ENCODE measurements at regions not wholly inside any gene's neighbourhood (a gene's known extent, or its start where the extent isn't known, plus 50 kb on each side); places are given as distances from the start of the nearest gene placed in this dataset.

GRCh38 chr2:81672516-81672915 lies 1368.0 kb upstream of the LRRTM1 start:
- no TSS peak for BruUV-seq (replicated peaks)
- intact Hi-C loops (cut with micrococcal nuclease; ENCODE audit: unreplicated experiment), result no loop called here
- TF ChIP-seq, protein P1, sequence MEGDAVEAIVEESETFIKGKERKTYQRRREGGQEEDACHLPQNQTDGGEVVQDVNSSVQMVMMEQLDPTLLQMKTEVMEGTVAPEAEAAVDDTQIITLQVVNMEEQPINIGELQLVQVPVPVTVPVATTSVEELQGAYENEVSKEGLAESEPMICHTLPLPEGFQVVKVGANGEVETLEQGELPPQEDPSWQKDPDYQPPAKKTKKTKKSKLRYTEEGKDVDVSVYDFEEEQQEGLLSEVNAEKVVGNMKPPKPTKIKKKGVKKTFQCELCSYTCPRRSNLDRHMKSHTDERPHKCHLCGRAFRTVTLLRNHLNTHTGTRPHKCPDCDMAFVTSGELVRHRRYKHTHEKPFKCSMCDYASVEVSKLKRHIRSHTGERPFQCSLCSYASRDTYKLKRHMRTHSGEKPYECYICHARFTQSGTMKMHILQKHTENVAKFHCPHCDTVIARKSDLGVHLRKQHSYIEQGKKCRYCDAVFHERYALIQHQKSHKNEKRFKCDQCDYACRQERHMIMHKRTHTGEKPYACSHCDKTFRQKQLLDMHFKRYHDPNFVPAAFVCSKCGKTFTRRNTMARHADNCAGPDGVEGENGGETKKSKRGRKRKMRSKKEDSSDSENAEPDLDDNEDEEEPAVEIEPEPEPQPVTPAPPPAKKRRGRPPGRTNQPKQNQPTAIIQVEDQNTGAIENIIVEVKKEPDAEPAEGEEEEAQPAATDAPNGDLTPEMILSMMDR (conservative IDR thresholded peaks at IDR 0.05; ENCODE audit: low read depth, low read length), result no peak
- TF ChIP-seq EZH2 (IDR thresholded peaks at IDR 0.05; ENCODE audit: borderline replicate concordance, low read depth, low read length, poor library complexity, severe bottlenecking), result no peak
- H3K9me3 ChIP-seq (ENCODE audit: low read depth, low read length, poor library complexity, severe bottlenecking), result peaks cover 45% of the 10 kb centered on the region
- H3K4me1 ChIP-seq (ENCODE audit: insufficient read depth, low read length, poor library complexity, severe bottlenecking), result no peaks in the 10 kb centered on the region
- DNase-seq (ENCODE audit: low spot score), result no peak
- no peaks in the 10 kb centered on the region for H3K27me3 ChIP-seq (replicated peaks; ENCODE audit: insufficient read depth, low read depth, low read length, poor library complexity)
- H3K27ac ChIP-seq (ENCODE audit: low read depth, low read length, poor library complexity, severe bottlenecking), result no peak overlapping the region
- H3K36me3 ChIP-seq (ENCODE audit: insufficient read depth, low read length, poor library complexity, severe bottlenecking), result no peaks in the 10 kb centered on the region
- ChIA-PET CTCF (no interaction called here), POLR2A (ENCODE audit: low non-redundant PET) (no interaction called here)
- H3K4me3 ChIP-seq (ENCODE audit: low read depth, low read length, poor library complexity, severe bottlenecking), result no peak overlapping the region

- no peaks in the 10 kb centered on the region for H3K36me3 ChIP-seq (ENCODE audit: insufficient read depth, low read length, poor library complexity, severe bottlenecking)
- H3K9me3 ChIP-seq (ENCODE audit: low read depth, low read length, poor library complexity, severe bottlenecking), result peaks cover 45% of the 10 kb centered on the region
- H3K4me3 ChIP-seq (ENCODE audit: low read depth, low read length, poor library complexity, severe bottlenecking), result no peak overlapping the region
- intact Hi-C loops (cut with micrococcal nuclease; ENCODE audit: unreplicated experiment), result no loop called here
- no TSS peak for BruUV-seq (replicated peaks)
- H3K27me3 ChIP-seq (replicated peaks; ENCODE audit: insufficient read depth, low read depth, low read length, poor library complexity), result no peaks in the 10 kb centered on the region
- TF ChIP-seq, protein P1 (conservative IDR thresholded peaks at IDR 0.05; ENCODE audit: low read depth, low read length), result no peak
- TF ChIP-seq EZH2 (IDR thresholded peaks at IDR 0.05; ENCODE audit: borderline replicate concordance, low read depth, low read length, poor library complexity, severe bottlenecking), result no peak
- ChIA-PET CTCF (no interaction called here), POLR2A (ENCODE audit: low non-redundant PET) (no interaction called here)
- DNase-seq (ENCODE audit: low spot score), result no peak
- no peak overlapping the region for H3K27ac ChIP-seq (ENCODE audit: low read depth, low read length, poor library complexity, severe bottlenecking)
- no peaks in the 10 kb centered on the region for H3K4me1 ChIP-seq (ENCODE audit: insufficient read depth, low read length, poor library complexity, severe bottlenecking)
Measured at GRCh38 chr2:81670885-81671284, 1366.3 kb upstream of the LRRTM1 start.

- H3K4me3 ChIP-seq (ENCODE audit: low read depth, low read length, poor library complexity, severe bottlenecking), result no peak overlapping the region
- H3K27me3 ChIP-seq (replicated peaks; ENCODE audit: insufficient read depth, low read depth, low read length, poor library complexity), result no peaks in the 10 kb centered on the region
- peaks cover 36% of the 10 kb centered on the region for H3K9me3 ChIP-seq (ENCODE audit: low read depth, low read length, poor library complexity, severe bottlenecking)
- TF ChIP-seq, protein P1 (conservative IDR thresholded peaks at IDR 0.05; ENCODE audit: low read depth, low read length), result no peak
- TF ChIP-seq EZH2 (IDR thresholded peaks at IDR 0.05; ENCODE audit: borderline replicate concordance, low read depth, low read length, poor library complexity, severe bottlenecking), result no peak
- H3K4me1 ChIP-seq (ENCODE audit: insufficient read depth, low read length, poor library complexity, severe bottlenecking), result no peaks in the 10 kb centered on the region
- H3K36me3 ChIP-seq (ENCODE audit: insufficient read depth, low read length, poor library complexity, severe bottlenecking), result no peaks in the 10 kb centered on the region
- DNase-seq (ENCODE audit: low spot score), result no peak
- intact Hi-C loops (cut with micrococcal nuclease; ENCODE audit: unreplicated experiment), result no loop called here
- ChIA-PET CTCF (no interaction called here), POLR2A (ENCODE audit: low non-redundant PET) (no interaction called here)
- no peak overlapping the region for H3K27ac ChIP-seq (ENCODE audit: low read depth, low read length, poor library complexity, severe bottlenecking)
- BruUV-seq (replicated peaks), result no TSS peak
Measured at GRCh38 chr2:81661081-81661480, 1356.5 kb upstream of the LRRTM1 start.

Data from A673 (cell line).